ENCODE measurements at regions not wholly inside any gene's neighbourhood (a gene's known extent, or its start where the extent isn't known, plus 50 kb on each side); places are given as distances from the start of the nearest gene placed in this dataset.

GRCh38 chr2:41445865-41446264 lies 602.0 kb upstream of the PKDCC start:
- Histone ChIP-seq H4K20me1 (no peaks in the 10 kb centered on the region), H3K9me3 (replicated peaks in 1 of 11) (no peaks in the 10 kb centered on the region), H3K27me3 (no peaks in the 10 kb centered on the region), H3K9ac (no peak overlapping the region), H3K4me3 (no peak overlapping the region), H3K36me3 (no peaks in the 10 kb centered on the region), H3K4me1 (no peaks in the 10 kb centered on the region), H3K4me2 (no peak overlapping the region), H3K27ac (no peak overlapping the region)
- 0 out of 22 replicates have a peak, but pooled peaks of 1 of the 11 experiments have one; percentile 13 for TF ChIP-seq Cebpa-rat (IDR thresholded peaks at IDR 0.05)

- H3K9me3 ChIP-seq (replicated peaks in 1 of 11), result no peaks in the 10 kb centered on the region
- H3K4me1 ChIP-seq, result no peaks in the 10 kb centered on the region
- H3K4me3 ChIP-seq, result no peak overlapping the region
- H3K4me2 ChIP-seq, result no peak overlapping the region
- H3K27me3 ChIP-seq, result no peaks in the 10 kb centered on the region
- no peaks in the 10 kb centered on the region for H3K36me3 ChIP-seq
- no peaks in the 10 kb centered on the region for H4K20me1 ChIP-seq
- H3K27ac ChIP-seq, result no peak overlapping the region
- no peak overlapping the region for H3K9ac ChIP-seq
- TF ChIP-seq Cebpa-rat (IDR thresholded peaks at IDR 0.05), result no peak
Observed at GRCh38 chr2:41446266-41446665, 601.6 kb upstream of the PKDCC start.

- no peak overlapping the region for H3K4me3 ChIP-seq
- H4K20me1 ChIP-seq, result no peaks in the 10 kb centered on the region
- H3K36me3 ChIP-seq, result no peaks in the 10 kb centered on the region
- H3K27ac ChIP-seq, result no peak overlapping the region
- H3K4me2 ChIP-seq, result no peak overlapping the region
- no peak overlapping the region for H3K9ac ChIP-seq
- H3K9me3 ChIP-seq (replicated peaks in 1 of 11), result no peaks in the 10 kb centered on the region
- TF ChIP-seq Cebpa-rat (IDR thresholded peaks at IDR 0.05), result no peak
- H3K27me3 ChIP-seq, result no peaks in the 10 kb centered on the region
- H3K4me1 ChIP-seq, result no peaks in the 10 kb centered on the region
Observed at GRCh38 chr2:41448221-41448620, 599.6 kb upstream of the PKDCC start.

DNA sequence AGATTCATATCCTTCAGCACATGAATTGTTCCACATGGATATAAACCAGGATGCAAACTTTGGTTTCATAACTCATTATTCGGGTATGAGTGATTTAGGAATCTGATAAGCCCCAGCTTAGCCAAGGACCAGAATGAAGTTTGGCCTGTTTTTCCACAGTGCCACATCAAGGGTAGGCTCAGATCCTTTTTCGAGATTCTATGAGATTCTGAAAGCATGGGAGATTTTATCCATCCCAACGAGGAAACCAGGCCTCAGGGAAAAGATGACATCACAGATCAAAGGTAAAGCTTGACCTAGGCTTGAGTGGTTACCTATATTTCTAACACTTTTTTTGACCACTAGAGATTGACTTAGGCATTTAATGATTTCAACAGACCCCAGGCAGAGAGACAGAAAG lies 590.8 kb upstream of the PKDCC start:
- Histone ChIP-seq H3K4me3 (no peak overlapping the region), H3K9ac (no peak overlapping the region), H3K9me3 (replicated peaks in 1 of 11) (no peaks in the 10 kb centered on the region), H3K4me1 (peaks cover 0 to 14% (median 6%) of the 10 kb centered on the region in 10 experiments; a peak in 6 of 20 replicates), H3K36me3 (no peaks in the 10 kb centered on the region), H3K27ac (no peak overlapping the region), H3K4me2 (no peak overlapping the region), H3K27me3 (no peaks in the 10 kb centered on the region), H4K20me1 (no peaks in the 10 kb centered on the region)
- no peak for TF ChIP-seq Cebpa-rat (IDR thresholded peaks at IDR 0.05)

- no peak overlapping the region for H3K4me2 ChIP-seq
- no peak overlapping the region for H3K4me3 ChIP-seq
- no peak for TF ChIP-seq Cebpa-rat (IDR thresholded peaks at IDR 0.05)
- H3K27me3 ChIP-seq, result no peaks in the 10 kb centered on the region
- H3K9ac ChIP-seq, result no peak overlapping the region
- no peaks in the 10 kb centered on the region for H3K36me3 ChIP-seq
- no peaks in the 10 kb centered on the region for H4K20me1 ChIP-seq
- no peak overlapping the region for H3K27ac ChIP-seq
- H3K9me3 ChIP-seq (replicated peaks in 1 of 11), result no peaks in the 10 kb centered on the region
- H3K4me1 ChIP-seq, result peaks cover 0 to 13% (median 6%) of the 10 kb centered on the region in 10 experiments; a peak in 6 of 20 replicates
Observed at GRCh38 chr2:41460661-41461060, 587.2 kb upstream of the PKDCC start.

GRCh38 chr2:41464395-41464794 lies 583.4 kb upstream of the PKDCC start:
- H3K4me1 ChIP-seq, result 0 out of 20 replicates have a peak, but pooled peaks cover 0 to 5% (median 0%) of the 10 kb centered on the region in 10 experiments
- no peak for TF ChIP-seq Cebpa-rat (IDR thresholded peaks at IDR 0.05)
- H3K9ac ChIP-seq, result no peak overlapping the region
- H3K27ac ChIP-seq, result no peak overlapping the region
- no peaks in the 10 kb centered on the region for H3K9me3 ChIP-seq (replicated peaks in 1 of 11)
- no peaks in the 10 kb centered on the region for H3K27me3 ChIP-seq
- no peak overlapping the region for H3K4me2 ChIP-seq
- no peak overlapping the region for H3K4me3 ChIP-seq
- H3K36me3 ChIP-seq, result no peaks in the 10 kb centered on the region
- no peaks in the 10 kb centered on the region for H4K20me1 ChIP-seq

GRCh38 chr2:41475959-41476358 lies 571.9 kb upstream of the PKDCC start:
- H3K27me3 ChIP-seq, result no peaks in the 10 kb centered on the region
- no peak for TF ChIP-seq Cebpa-rat (IDR thresholded peaks at IDR 0.05)
- H3K4me3 ChIP-seq, result no peak overlapping the region
- H3K9ac ChIP-seq, result no peak overlapping the region
- H3K27ac ChIP-seq, result peak overlapping the region in 3 of 11 experiments; percentile 29 to 56 (median 49); a peak in 7 of 22 replicates
- no peaks in the 10 kb centered on the region for H4K20me1 ChIP-seq
- peaks cover 0 to 15% (median 6%) of the 10 kb centered on the region in 11 experiments; a peak in 11 of 22 replicates for H3K9me3 ChIP-seq (replicated peaks in 1 of 11)
- H3K4me2 ChIP-seq, result peak overlapping the region in 3 of 11 experiments; percentile 43 to 56 (median 53); a peak in 5 of 22 replicates
- no peaks in the 10 kb centered on the region for H3K36me3 ChIP-seq
- peaks cover 0 to 19% (median 0%) of the 10 kb centered on the region in 10 experiments; a peak in 8 of 20 replicates for H3K4me1 ChIP-seq

- H3K9ac ChIP-seq, result no peak overlapping the region
- no peak overlapping the region for H3K27ac ChIP-seq
- peaks cover 0 to 2% (median under 1%) of the 10 kb centered on the region in 10 experiments; a peak in 7 of 20 replicates for H3K4me1 ChIP-seq
- no peak overlapping the region for H3K4me2 ChIP-seq
- H4K20me1 ChIP-seq, result no peaks in the 10 kb centered on the region
- H3K36me3 ChIP-seq, result no peaks in the 10 kb centered on the region
- H3K4me3 ChIP-seq, result no peak overlapping the region
- TF ChIP-seq Cebpa-rat (IDR thresholded peaks at IDR 0.05), result no peak
- 0 out of 22 replicates have a peak, but pooled peaks cover 0 to 6% (median 0%) of the 10 kb centered on the region in 11 experiments for H3K9me3 ChIP-seq (replicated peaks in 1 of 11)
- no peaks in the 10 kb centered on the region for H3K27me3 ChIP-seq
Observed at GRCh38 chr2:41482659-41483058, 565.2 kb upstream of the PKDCC start.

DNA sequence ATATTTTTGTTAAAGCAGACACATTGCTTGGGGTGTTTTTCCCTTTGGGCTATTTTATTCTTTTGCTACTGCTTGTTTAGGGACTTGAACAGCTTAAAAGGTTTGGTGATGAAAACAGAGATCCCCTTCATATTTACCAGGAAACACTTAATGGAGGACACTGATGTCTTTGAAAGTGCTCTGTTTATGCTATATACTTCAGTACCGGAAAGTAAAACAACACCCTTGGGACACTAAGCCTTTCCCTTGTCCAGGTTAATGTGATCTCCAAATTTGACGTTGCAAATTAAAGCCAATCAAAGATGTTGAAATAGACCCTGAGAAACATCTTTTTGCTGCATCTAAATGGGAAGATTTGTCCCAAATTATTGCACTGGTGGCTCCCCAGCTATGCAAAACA lies 564.6 kb upstream of the PKDCC start:
- Histone ChIP-seq H3K4me2 (no peak overlapping the region), H3K4me3 (no peak overlapping the region), H3K9ac (no peak overlapping the region), H4K20me1 (no peaks in the 10 kb centered on the region), H3K27me3 (no peaks in the 10 kb centered on the region), H3K9me3 (replicated peaks in 1 of 11) (0 out of 22 replicates have a peak, but pooled peaks cover 0 to 6% (median 0%) of the 10 kb centered on the region in 11 experiments), H3K27ac (no peak overlapping the region), H3K4me1 (peaks cover 4 to 7% (median 6%) of the 10 kb centered on the region in 10 experiments), H3K36me3 (no peaks in the 10 kb centered on the region)
- no peak for TF ChIP-seq Cebpa-rat (IDR thresholded peaks at IDR 0.05)
